ENCODE measurements at regions not wholly inside any gene's neighbourhood (a gene's known extent, or its start where the extent isn't known, plus 50 kb on each side); places are given as distances from the start of the nearest gene placed in this dataset.

DNA sequence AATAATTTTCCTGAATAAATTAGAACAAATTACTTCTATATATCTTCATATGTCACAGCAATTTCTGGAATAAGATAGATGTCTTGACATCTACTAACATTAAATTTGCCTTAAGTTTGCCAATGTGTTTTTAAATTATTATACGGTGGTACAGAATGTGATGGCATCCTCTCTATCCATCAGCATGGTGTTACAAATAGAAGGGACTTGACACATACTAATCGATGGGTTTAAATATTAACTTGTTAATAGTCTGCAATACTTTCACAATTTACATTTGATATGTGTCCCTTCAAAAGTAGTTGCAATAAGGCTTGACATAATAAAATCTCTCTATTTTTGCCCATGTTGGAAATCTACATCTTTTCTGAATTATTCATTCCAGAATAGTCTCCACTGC is 65.1 kb upstream of the PRR20A start:
- Histone ChIP-seq H3K9me2 (ENCODE audit: insufficient read depth, low read length) (no peaks in the 10 kb centered on the region), H3K4me3 (ENCODE audit: low read length) (no peak overlapping the region), H3K79me2 (replicated peaks; ENCODE audit: insufficient read depth, low read length) (no peaks in the 10 kb centered on the region), H4K20me1 (ENCODE audit: insufficient read depth) (no peaks in the 10 kb centered on the region), H3K4me2 (ENCODE audit: low read length) (no peak overlapping the region), H3K36me3 (ENCODE audit: insufficient read depth, low read length) (no peaks in the 10 kb centered on the region), H3K27me3 (ENCODE audit: insufficient read depth, low read depth, low read length) (no peaks in the 10 kb centered on the region), H3K27ac (ENCODE audit: low read length) (no peak overlapping the region), H3K9me3 (ENCODE audit: low read length) (no peaks in the 10 kb centered on the region), H3F3A (ENCODE audit: insufficient read depth, low read length, poor library complexity, severe bottlenecking) (no peaks in the 10 kb centered on the region), H3K9ac (ENCODE audit: low read length) (no peak overlapping the region), H2AFZ (ENCODE audit: low read depth, low read length) (no peak overlapping the region)
- TF ChIP-seq SMC3 (conservative IDR thresholded peaks at IDR 0.05; ENCODE audit: poor library complexity) (no peak), POLR2AphosphoS5 (IDR thresholded peaks at IDR 0.05) (no peak), RAD21 (conservative IDR thresholded peaks at IDR 0.05) (no peak), EP300 (conservative IDR thresholded peaks at IDR 0.05; ENCODE audit: poor library complexity, severe bottlenecking) (no peak), MXI1 (conservative IDR thresholded peaks at IDR 0.05; ENCODE audit: poor library complexity, severe bottlenecking) (no peak)
- TF ChIP-seq, protein P1, sequence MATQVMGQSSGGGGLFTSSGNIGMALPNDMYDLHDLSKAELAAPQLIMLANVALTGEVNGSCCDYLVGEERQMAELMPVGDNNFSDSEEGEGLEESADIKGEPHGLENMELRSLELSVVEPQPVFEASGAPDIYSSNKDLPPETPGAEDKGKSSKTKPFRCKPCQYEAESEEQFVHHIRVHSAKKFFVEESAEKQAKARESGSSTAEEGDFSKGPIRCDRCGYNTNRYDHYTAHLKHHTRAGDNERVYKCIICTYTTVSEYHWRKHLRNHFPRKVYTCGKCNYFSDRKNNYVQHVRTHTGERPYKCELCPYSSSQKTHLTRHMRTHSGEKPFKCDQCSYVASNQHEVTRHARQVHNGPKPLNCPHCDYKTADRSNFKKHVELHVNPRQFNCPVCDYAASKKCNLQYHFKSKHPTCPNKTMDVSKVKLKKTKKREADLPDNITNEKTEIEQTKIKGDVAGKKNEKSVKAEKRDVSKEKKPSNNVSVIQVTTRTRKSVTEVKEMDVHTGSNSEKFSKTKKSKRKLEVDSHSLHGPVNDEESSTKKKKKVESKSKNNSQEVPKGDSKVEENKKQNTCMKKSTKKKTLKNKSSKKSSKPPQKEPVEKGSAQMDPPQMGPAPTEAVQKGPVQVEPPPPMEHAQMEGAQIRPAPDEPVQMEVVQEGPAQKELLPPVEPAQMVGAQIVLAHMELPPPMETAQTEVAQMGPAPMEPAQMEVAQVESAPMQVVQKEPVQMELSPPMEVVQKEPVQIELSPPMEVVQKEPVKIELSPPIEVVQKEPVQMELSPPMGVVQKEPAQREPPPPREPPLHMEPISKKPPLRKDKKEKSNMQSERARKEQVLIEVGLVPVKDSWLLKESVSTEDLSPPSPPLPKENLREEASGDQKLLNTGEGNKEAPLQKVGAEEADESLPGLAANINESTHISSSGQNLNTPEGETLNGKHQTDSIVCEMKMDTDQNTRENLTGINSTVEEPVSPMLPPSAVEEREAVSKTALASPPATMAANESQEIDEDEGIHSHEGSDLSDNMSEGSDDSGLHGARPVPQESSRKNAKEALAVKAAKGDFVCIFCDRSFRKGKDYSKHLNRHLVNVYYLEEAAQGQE (IDR thresholded peaks at IDR 0.05; ENCODE audit: borderline replicate concordance) = no peak
- TF ChIP-seq, protein P2, sequence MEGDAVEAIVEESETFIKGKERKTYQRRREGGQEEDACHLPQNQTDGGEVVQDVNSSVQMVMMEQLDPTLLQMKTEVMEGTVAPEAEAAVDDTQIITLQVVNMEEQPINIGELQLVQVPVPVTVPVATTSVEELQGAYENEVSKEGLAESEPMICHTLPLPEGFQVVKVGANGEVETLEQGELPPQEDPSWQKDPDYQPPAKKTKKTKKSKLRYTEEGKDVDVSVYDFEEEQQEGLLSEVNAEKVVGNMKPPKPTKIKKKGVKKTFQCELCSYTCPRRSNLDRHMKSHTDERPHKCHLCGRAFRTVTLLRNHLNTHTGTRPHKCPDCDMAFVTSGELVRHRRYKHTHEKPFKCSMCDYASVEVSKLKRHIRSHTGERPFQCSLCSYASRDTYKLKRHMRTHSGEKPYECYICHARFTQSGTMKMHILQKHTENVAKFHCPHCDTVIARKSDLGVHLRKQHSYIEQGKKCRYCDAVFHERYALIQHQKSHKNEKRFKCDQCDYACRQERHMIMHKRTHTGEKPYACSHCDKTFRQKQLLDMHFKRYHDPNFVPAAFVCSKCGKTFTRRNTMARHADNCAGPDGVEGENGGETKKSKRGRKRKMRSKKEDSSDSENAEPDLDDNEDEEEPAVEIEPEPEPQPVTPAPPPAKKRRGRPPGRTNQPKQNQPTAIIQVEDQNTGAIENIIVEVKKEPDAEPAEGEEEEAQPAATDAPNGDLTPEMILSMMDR (IDR thresholded peaks at IDR 0.05; ENCODE audit: poor library complexity, severe bottlenecking) = no peak

DNA sequence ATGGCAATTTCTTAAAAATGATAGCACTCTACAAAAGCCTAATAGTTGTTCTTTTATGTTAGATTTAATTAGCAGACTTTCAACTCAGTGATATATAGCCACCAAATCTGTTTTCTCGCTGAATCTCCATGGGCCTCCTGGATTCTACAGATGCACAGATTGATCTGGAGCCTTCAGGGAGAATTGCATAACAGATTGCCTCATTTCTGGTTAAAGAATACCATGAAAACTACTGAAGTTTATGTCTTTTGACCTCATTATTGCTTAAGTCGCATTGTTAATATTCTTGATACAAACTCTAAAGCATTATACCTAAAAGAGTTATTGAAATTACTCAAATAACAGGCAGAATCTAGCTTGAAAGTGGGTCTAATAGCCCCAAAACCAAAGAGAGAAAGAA is 53.7 kb upstream of the PRR20A start:
- H3K27me3 ChIP-seq (ENCODE audit: insufficient read depth, low read depth, low read length) = no peaks in the 10 kb centered on the region
- no peaks in the 10 kb centered on the region for H4K20me1 ChIP-seq (ENCODE audit: insufficient read depth)
- H3K4me2 ChIP-seq (ENCODE audit: low read length) = no peak overlapping the region
- no peaks in the 10 kb centered on the region for H3K9me3 ChIP-seq (ENCODE audit: low read length)
- no peak for TF ChIP-seq TAF1 (IDR thresholded peaks at IDR 0.05; ENCODE audit: low read depth)
- TF ChIP-seq, protein P2 (IDR thresholded peaks at IDR 0.05; ENCODE audit: poor library complexity, severe bottlenecking) = no peak
- TF ChIP-seq, protein P1 (IDR thresholded peaks at IDR 0.05; ENCODE audit: borderline replicate concordance) = no peak
- no peak for TF ChIP-seq MXI1 (conservative IDR thresholded peaks at IDR 0.05; ENCODE audit: poor library complexity, severe bottlenecking)
- no peak for TF ChIP-seq SMC3 (conservative IDR thresholded peaks at IDR 0.05; ENCODE audit: poor library complexity)
- TF ChIP-seq EZH2 (IDR thresholded peaks at IDR 0.05; ENCODE audit: borderline replicate concordance, insufficient read depth, low read length, poor library complexity, severe bottlenecking) = no peak
- TF ChIP-seq POLR2AphosphoS5 (IDR thresholded peaks at IDR 0.05) = no peak
- no peak for TF ChIP-seq RAD21 (conservative IDR thresholded peaks at IDR 0.05)
- TF ChIP-seq EP300 (conservative IDR thresholded peaks at IDR 0.05; ENCODE audit: poor library complexity, severe bottlenecking) = no peak
- H3K9me2 ChIP-seq (ENCODE audit: insufficient read depth, low read length) = no peaks in the 10 kb centered on the region
- no peak overlapping the region for H2AFZ ChIP-seq (ENCODE audit: low read depth, low read length)
- no peak overlapping the region for H3K27ac ChIP-seq (ENCODE audit: low read length)
- no peaks in the 10 kb centered on the region for H3K36me3 ChIP-seq (ENCODE audit: insufficient read depth, low read length)
- no peak overlapping the region for H3K4me3 ChIP-seq (ENCODE audit: low read length)
- H3K9ac ChIP-seq (ENCODE audit: low read length) = no peak overlapping the region
- no peaks in the 10 kb centered on the region for H3F3A ChIP-seq (ENCODE audit: insufficient read depth, low read length, poor library complexity, severe bottlenecking)
- H3K79me2 ChIP-seq (replicated peaks; ENCODE audit: insufficient read depth, low read length) = no peaks in the 10 kb centered on the region
